ENCODE measurements at regions not wholly inside any gene's neighbourhood (a gene's known extent, or its start where the extent isn't known, plus 50 kb on each side); places are given as distances from the start of the nearest gene placed in this dataset.

GRCh38 chr16:5446623-5447240 lies 349.1 kb upstream of the EEF2KMT start:
- no peak for TF ChIP-seq POLR2AphosphoS5 (IDR thresholded peaks at IDR 0.05)
- no peak for TF ChIP-seq CTCF (IDR thresholded peaks at IDR 0.05)
- no peak for TF ChIP-seq POLR2A (IDR thresholded peaks at IDR 0.05)
- TF ChIP-seq EP300 (IDR thresholded peaks at IDR 0.05): no peak
